ENCODE measurements at regions not wholly inside any gene's neighbourhood (a gene's known extent, or its start where the extent isn't known, plus 50 kb on each side); places are given as distances from the start of the nearest gene placed in this dataset.

DNA sequence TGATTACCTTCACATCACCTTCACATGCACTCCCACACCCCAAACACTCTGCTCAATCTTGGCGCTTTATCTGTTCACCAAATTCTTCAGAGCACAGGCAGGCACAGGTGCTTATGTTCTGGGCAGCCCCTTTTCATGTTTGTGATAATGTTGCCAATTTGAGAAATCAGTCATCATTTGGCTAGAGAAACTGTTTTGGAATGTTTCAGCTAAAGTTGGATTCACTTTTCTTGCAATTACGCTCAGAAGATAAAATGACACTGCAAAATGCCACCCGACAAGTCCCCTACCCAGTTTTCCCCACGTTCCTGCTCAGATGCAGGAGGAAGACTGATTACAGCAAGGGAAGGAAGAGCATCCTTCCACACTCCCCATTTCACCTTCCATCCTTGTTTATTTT is 192.9 kb upstream of the LRRN1 start:
- Mint-ChIP-seq H3K9me3 (no peaks in the 10 kb centered on the region), H3K27ac (no peak overlapping the region), H3K4me1 (no peaks in the 10 kb centered on the region), H3K4me3 (no peak overlapping the region), H3K27me3 (no peaks in the 10 kb centered on the region), H3K36me3 (ENCODE audit: low read depth) (no peaks in the 10 kb centered on the region)
- ChIA-PET CTCF (no interaction called here), POLR2A (no interaction called here)
- no peak for DNase-seq

- Mint-ChIP-seq H3K27ac (no peak overlapping the region), H3K9me3 (no peaks in the 10 kb centered on the region), H3K4me1 (no peaks in the 10 kb centered on the region), H3K36me3 (ENCODE audit: low read depth) (no peaks in the 10 kb centered on the region), H3K27me3 (no peaks in the 10 kb centered on the region), H3K4me3 (no peak overlapping the region)
- ChIA-PET POLR2A (no interaction called here), CTCF (no interaction called here)
- DNase-seq, result no peak
Observed at GRCh38 chr3:3605226-3605625, 194.0 kb upstream of the LRRN1 start.

- POLR2A ChIA-PET, result no interaction called here
- no peak overlapping the region for H3K4me3 Mint-ChIP-seq
- no peak for DNase-seq
- no peak overlapping the region for H3K27ac Mint-ChIP-seq
- CTCF ChIA-PET, result no interaction called here
- H3K9me3 Mint-ChIP-seq, result no peaks in the 10 kb centered on the region
- H3K27me3 Mint-ChIP-seq, result no peaks in the 10 kb centered on the region
- H3K4me1 Mint-ChIP-seq, result no peaks in the 10 kb centered on the region
- no peaks in the 10 kb centered on the region for H3K36me3 Mint-ChIP-seq (ENCODE audit: low read depth)
Observed at GRCh38 chr3:3603351-3603750, 195.9 kb upstream of the LRRN1 start.

- no peak for DNase-seq
- no peaks in the 10 kb centered on the region for H3K9me3 Mint-ChIP-seq
- no peaks in the 10 kb centered on the region for H3K27me3 Mint-ChIP-seq
- H3K4me3 Mint-ChIP-seq, result no peak overlapping the region
- ChIA-PET CTCF (no interaction called here), POLR2A (no interaction called here)
- no peaks in the 10 kb centered on the region for H3K36me3 Mint-ChIP-seq (ENCODE audit: low read depth)
- no peaks in the 10 kb centered on the region for H3K4me1 Mint-ChIP-seq
- no peak overlapping the region for H3K27ac Mint-ChIP-seq
Observed at GRCh38 chr3:3600665-3601340, 198.4 kb upstream of the LRRN1 start.

DNA sequence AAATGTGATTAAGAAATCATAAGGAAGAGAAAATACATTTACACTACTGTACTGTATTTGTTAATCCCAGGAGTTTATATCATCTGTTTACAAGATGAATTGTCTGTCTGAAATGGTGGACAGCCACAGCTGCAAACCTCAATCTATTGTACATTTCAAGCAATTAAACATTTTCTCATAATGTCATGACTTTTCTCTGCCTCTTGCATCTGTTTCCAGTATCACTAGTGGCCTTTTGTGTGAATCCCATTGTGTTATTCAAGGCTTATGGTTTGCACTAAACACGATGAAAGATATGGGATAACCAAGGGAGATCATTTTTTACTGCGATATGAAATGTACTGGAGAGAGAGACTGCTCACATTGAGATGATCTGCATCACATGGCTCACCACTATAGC is 200.2 kb upstream of the LRRN1 start:
- POLR2A ChIA-PET, result no interaction called here
- CTCF ChIA-PET, result no interaction called here
- no peak for DNase-seq

DNA sequence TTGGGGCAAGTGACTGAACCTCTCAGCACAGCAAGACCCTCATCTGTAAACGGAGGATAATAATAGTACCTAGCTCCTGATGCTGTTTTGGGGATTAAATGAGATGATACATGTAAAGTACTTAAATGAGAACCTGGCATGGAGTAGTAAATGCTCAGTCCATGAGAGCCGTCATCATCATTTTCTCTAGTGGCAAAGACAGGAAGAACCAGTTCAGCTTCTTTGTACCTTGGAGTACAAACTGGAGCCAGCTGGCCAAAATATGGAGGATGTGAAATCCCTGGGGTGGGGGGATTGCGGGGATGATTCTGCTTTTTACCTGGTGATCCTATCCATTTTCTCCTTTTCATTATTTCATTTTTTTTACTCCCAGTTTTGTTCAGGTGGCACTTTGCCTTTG is 204.2 kb upstream of the LRRN1 start:
- POLR2A ChIA-PET, result no interaction called here
- Mint-ChIP-seq H3K4me3 (no peak overlapping the region), H3K9me3 (no peaks in the 10 kb centered on the region), H3K4me1 (no peaks in the 10 kb centered on the region), H3K27ac (no peak overlapping the region), H3K27me3 (no peaks in the 10 kb centered on the region), H3K36me3 (ENCODE audit: low read depth) (no peaks in the 10 kb centered on the region)
- CTCF ChIA-PET, result no interaction called here
- no peak for DNase-seq

More for the DNA sequence above, 200.2 kb upstream of the LRRN1 start:
- Mint-ChIP-seq H3K36me3 (ENCODE audit: low read depth) (no peaks in the 10 kb centered on the region), H3K4me3 (no peak overlapping the region), H3K27me3 (no peaks in the 10 kb centered on the region), H3K27ac (no peak overlapping the region), H3K4me1 (no peaks in the 10 kb centered on the region), H3K9me3 (no peaks in the 10 kb centered on the region)

DNA sequence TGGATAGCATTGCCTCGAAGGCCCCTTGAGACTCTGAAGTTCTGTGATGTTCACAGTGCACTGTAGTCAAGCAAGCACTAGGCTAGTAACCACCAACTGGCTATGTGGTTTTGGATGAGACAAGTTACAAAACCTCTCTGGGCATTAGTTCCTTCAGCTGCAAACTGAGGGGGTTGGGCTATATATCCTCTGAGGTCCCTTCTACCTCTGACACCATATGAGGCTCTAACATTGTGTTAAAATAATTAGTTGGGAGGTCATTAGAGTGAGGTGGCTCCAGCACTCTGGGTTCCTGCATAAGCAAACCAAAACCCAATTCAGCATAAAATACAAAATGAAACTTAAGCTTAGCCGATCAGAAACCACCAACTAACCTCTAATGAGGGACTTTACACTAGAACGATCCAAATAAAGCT is 209.5 kb upstream of the LRRN1 start:
- H3K27me3 Mint-ChIP-seq, result no peaks in the 10 kb centered on the region
- no peaks in the 10 kb centered on the region for H3K9me3 Mint-ChIP-seq
- ChIA-PET POLR2A (no interaction called here), CTCF (no interaction called here)
- no peaks in the 10 kb centered on the region for H3K4me1 Mint-ChIP-seq
- no peaks in the 10 kb centered on the region for H3K36me3 Mint-ChIP-seq (ENCODE audit: low read depth)
- no peak overlapping the region for H3K27ac Mint-ChIP-seq
- DNase-seq, result no peak
- H3K4me3 Mint-ChIP-seq, result no peak overlapping the region

DNA sequence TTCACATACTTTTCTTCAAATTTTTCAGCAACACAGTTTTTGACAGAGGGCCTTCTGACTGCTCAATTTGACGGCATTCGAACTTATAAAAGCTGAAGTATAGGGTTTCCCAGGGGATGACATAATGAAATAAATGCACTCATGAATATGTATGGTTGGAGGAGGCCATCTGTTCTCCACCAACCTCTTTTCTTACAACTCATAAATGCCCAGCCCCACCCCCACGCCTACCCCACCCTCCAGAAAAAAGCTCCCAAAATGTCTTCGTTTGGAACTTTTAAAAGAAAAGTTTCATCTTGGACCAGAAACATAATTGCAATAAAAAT is 211.6 kb upstream of the LRRN1 start:
- Mint-ChIP-seq H3K27ac (no peak overlapping the region), H3K9me3 (no peaks in the 10 kb centered on the region), H3K4me3 (no peak overlapping the region), H3K4me1 (no peaks in the 10 kb centered on the region), H3K36me3 (ENCODE audit: low read depth) (no peaks in the 10 kb centered on the region), H3K27me3 (no peaks in the 10 kb centered on the region)
- no peak for DNase-seq
- CTCF ChIA-PET, result no interaction called here
- POLR2A ChIA-PET, result no interaction called here

DNA sequence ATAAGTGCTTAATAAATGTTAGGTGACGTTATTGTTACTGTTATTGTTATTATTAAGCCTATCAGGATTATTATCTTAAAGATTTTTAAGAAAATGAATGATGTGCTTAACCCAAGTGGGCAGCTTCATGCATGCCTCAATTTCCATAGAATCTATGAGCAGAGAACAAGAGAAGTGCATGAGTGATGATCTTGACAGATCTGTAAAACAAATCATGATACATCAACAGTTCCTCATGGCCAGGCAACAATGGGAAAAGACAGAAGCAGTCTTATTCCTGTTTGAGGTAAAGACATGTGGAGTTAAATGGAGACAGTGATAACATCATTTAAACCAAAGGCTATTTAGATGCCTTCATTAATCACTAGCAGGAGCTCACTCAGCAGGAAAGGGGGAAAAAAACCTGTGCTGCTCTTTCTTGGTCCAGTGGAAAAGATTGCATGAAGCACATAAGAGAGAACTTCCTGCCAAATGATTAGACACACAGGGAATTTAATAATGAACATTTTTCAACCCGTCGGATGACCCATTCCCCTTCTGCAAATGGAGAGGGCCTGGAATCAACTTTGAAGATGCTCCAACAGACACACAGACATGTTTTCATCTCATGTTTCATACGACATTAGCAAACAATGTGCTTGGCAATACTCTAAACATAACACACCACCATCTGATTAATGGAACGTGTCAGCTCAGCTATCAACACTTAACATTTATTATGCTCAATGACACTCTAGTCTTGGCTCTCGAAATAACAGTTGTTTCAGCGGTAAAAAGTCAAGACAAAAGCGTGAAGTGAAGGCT is 212.2 kb upstream of the LRRN1 start:
- POLR2A ChIA-PET, result no interaction called here
- Mint-ChIP-seq H3K4me1 (no peaks in the 10 kb centered on the region), H3K27ac (no peak overlapping the region), H3K4me3 (no peak overlapping the region), H3K27me3 (no peaks in the 10 kb centered on the region), H3K9me3 (no peaks in the 10 kb centered on the region), H3K36me3 (ENCODE audit: low read depth) (no peaks in the 10 kb centered on the region)
- CTCF ChIA-PET, result interaction anchor here (1.0 kb wide), 1 partner anchor 9 kb away, joined by 3 read pairs; no protein-coding TSS in a partner anchor
- no peak for DNase-seq

GRCh38 chr3:3586336-3586735 is 212.9 kb upstream of the LRRN1 start:
- Mint-ChIP-seq H3K36me3 (ENCODE audit: low read depth) (no peaks in the 10 kb centered on the region), H3K4me1 (no peaks in the 10 kb centered on the region), H3K4me3 (no peak overlapping the region), H3K27ac (no peak overlapping the region), H3K9me3 (no peaks in the 10 kb centered on the region), H3K27me3 (no peaks in the 10 kb centered on the region)
- ChIA-PET POLR2A (no interaction called here), CTCF (interaction anchor here (1.0 kb wide), 1 partner anchor 10 kb away, joined by 3 read pairs; no protein-coding TSS in a partner anchor)
- no peak for DNase-seq

DNA sequence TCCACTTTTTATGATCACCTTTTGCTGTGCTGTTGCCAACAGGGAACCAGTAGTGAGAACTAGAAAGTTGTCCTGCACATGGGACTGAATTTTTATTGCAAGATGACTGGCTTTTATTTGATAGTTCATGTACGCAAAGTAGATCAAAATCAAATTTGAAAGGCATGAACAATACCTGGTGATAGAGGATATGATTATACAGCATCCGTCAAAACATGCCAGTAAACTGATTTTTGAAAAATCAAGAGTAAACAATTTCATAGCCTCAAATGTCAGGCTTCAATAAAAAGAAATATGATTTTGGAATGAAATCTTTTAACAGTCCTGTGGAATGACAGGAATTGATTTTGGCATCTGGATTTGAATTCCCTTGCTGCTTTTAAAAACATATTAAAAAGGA is 219.6 kb upstream of the LRRN1 start:
- Mint-ChIP-seq H3K4me1 (no peaks in the 10 kb centered on the region), H3K27ac (no peak overlapping the region), H3K4me3 (no peak overlapping the region), H3K27me3 (no peaks in the 10 kb centered on the region), H3K36me3 (ENCODE audit: low read depth) (no peaks in the 10 kb centered on the region), H3K9me3 (no peaks in the 10 kb centered on the region)
- ChIA-PET POLR2A (no interaction called here), CTCF (no interaction called here)
- no peak for DNase-seq

DNA sequence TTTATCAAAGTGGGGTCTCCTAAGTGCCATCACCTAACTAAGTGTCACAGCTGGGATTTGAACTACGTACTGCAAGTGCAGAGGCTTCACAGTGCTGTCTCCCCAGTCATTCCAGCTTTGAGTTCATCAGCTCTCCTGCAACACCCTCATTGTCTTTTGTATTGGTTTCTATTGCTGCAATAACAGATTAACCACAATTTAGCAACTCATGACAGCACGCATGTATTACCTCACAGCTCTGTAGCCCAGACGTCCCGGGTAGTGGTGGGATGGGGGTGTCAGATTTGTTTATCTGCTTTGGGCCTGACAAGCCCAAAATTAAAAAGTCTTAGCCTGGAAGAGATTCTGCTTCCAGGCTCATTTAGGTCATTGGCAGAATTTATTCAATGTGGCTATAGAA is 220.5 kb upstream of the LRRN1 start:
- no peak overlapping the region for H3K4me3 Mint-ChIP-seq
- no peak for DNase-seq
- no peaks in the 10 kb centered on the region for H3K9me3 Mint-ChIP-seq
- ChIA-PET POLR2A (no interaction called here), CTCF (no interaction called here)
- H3K27me3 Mint-ChIP-seq, result no peaks in the 10 kb centered on the region
- no peaks in the 10 kb centered on the region for H3K4me1 Mint-ChIP-seq
- H3K36me3 Mint-ChIP-seq (ENCODE audit: low read depth), result no peaks in the 10 kb centered on the region
- no peak overlapping the region for H3K27ac Mint-ChIP-seq

- POLR2A ChIA-PET, result no interaction called here
- no peaks in the 10 kb centered on the region for H3K4me1 Mint-ChIP-seq
- no peaks in the 10 kb centered on the region for H3K27me3 Mint-ChIP-seq
- H3K27ac Mint-ChIP-seq, result no peak overlapping the region
- H3K9me3 Mint-ChIP-seq, result no peaks in the 10 kb centered on the region
- CTCF ChIA-PET, result no interaction called here
- H3K4me3 Mint-ChIP-seq, result no peak overlapping the region
- no peak for DNase-seq
- H3K36me3 Mint-ChIP-seq (ENCODE audit: low read depth), result no peaks in the 10 kb centered on the region
Observed at GRCh38 chr3:3577823-3578222, 221.4 kb upstream of the LRRN1 start.

- POLR2A ChIA-PET, result no interaction called here
- H3K36me3 Mint-ChIP-seq (ENCODE audit: low read depth), result no peaks in the 10 kb centered on the region
- no peaks in the 10 kb centered on the region for H3K27me3 Mint-ChIP-seq
- no peak overlapping the region for H3K27ac Mint-ChIP-seq
- no peaks in the 10 kb centered on the region for H3K4me1 Mint-ChIP-seq
- no peak for DNase-seq
- H3K4me3 Mint-ChIP-seq, result no peak overlapping the region
- CTCF ChIA-PET, result no interaction called here
- no peaks in the 10 kb centered on the region for H3K9me3 Mint-ChIP-seq
Observed at GRCh38 chr3:3573341-3573740, 225.9 kb upstream of the LRRN1 start.

Data from activated CD4-positive, alpha-beta T cell treated with anti-CD3 and anti-CD28 coated beads, Interleukin-2, amount 10 ng/mL, durations not matched to agents 7 days and 5 days (primary cell).